Naive thymus-derived CD8-positive, alpha-beta T cell (primary cell): ENCODE measurements at regions not wholly inside any gene's neighbourhood (a gene's known extent, or its start where the extent isn't known, plus 50 kb on each side); places are given as distances from the start of the nearest gene placed in this dataset.

Source experiments
- ATAC-seq, 2 donors: fragments of 150-1000 bp; cut with Tn5 transposase in 1 of 2; sonication (Bioruptor Pico), chemical (Tn5 transposase) in 1 of 2; 1 replicate in 1 of 2; 2 replicates in 1 of 2; pipeline ENCODE4 v1.10.0; 2021; ENCODE audit warnings: mild to moderate bottlenecking in 2 of 2, moderate library complexity in 2 of 2
- POLR2A ChIA-PET: fragments of 350-600 bp; sonication (Branson Sonifier 250); formaldehyde crosslinking; loops from one replicate; lab custom pipeline; 2021; ENCODE audit warnings: antibody characterized with exemption; lab: Charles Lee
- DNase-seq, 10 donors: peaks; one replicate each; pipeline versions ENCODE4 v3.0.0 to v3.0.0-alpha.2; 2020 to 2022
- H3K27ac Mint-ChIP-seq, 10 donors: one replicate each; pipeline ENCODE4 v1.8.0; 2020 to 2022; ENCODE audit warnings: mild to moderate bottlenecking in 10 of 10, mixed read lengths in 10 of 10, moderate library complexity in 4 of 10, inconsistent platforms in 1 of 10
- H3K27me3 Mint-ChIP-seq, 5 donors: one replicate each; pipeline ENCODE4 v1.8.0; 2021 to 2022; ENCODE audit warnings: mixed read lengths in 5 of 5
- H3K36me3 Mint-ChIP-seq, 3 donors: one replicate each; pipeline ENCODE4 v1.8.0; 2020 to 2022; ENCODE audit warnings: mixed read lengths in 3 of 3, mild to moderate bottlenecking in 2 of 3, inconsistent platforms in 1 of 3
- H3K4me1 Mint-ChIP-seq, 4 donors: one replicate each; pipeline ENCODE4 v1.8.0; 2021 to 2022; ENCODE audit warnings: mixed read lengths in 4 of 4
- H3K4me3 Mint-ChIP-seq, 10 donors: one replicate each; pipeline ENCODE4 v1.8.0; 2020 to 2022; ENCODE audit warnings: mild to moderate bottlenecking in 10 of 10, mixed read lengths in 10 of 10, moderate library complexity in 6 of 10, inconsistent platforms in 1 of 10
- H3K9me3 Mint-ChIP-seq, 9 donors: one replicate each; pipeline ENCODE4 v1.8.0; 2020 to 2022; ENCODE audit warnings: mixed read lengths in 9 of 9, mild to moderate bottlenecking in 3 of 9, inconsistent platforms in 1 of 9, moderate library complexity in 1 of 9

DNA sequence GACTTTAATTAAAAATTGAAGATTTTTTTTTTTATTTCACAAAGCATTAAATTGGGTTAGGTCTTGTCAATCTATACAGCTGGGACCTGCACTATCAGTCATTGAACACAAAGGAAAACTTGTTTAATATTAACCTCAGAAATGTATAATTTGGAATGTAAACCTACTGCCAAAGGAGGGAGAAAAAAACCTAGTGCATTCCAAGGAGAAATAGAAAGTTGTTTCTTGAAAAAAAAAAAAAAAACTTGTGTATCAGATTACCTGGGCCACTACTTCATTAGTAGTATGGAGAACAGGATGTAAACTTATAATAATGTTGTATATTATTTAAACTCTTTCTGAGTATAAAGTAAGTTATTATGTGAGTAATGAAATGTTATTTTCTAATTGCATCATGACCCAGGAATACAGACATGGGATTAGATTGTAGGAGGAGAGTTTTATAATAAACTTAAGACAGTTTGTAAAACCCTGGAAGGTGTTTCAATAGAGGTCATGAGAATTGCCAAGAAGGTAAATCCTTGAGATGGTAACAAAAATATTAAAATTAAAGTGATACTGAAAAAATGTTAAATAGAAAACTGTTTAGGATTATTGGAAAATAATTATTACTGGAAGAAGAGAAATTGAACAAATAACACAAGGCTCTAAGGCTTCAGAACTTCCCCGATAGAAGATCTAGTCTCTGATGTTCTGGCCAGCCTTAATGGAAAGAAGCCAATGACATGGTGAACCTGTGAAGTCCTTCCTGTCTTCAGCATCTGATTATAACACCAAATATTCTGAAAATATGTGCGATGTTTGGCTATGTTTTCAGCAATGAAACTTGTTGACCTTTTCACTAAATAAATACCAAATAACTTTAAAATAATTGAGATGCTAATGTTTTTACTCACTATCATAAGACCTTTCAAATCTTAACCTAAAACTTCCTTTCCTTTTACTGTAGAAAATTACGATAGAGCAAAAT lies 412.8 kb upstream of the LYPLAL1 start:
- no peaks in the 10 kb centered on the region for H3K27me3 Mint-ChIP-seq
- H3K4me1 Mint-ChIP-seq, result no peaks in the 10 kb centered on the region
- no peaks in the 10 kb centered on the region for H3K36me3 Mint-ChIP-seq
- peaks cover 0 to 3% (median 0%) of the 10 kb centered on the region in 9 donors for H3K9me3 Mint-ChIP-seq
- no peak for DNase-seq
- H3K27ac Mint-ChIP-seq, result no peak overlapping the region
- H3K4me3 Mint-ChIP-seq, result no peak overlapping the region
- no peak for ATAC-seq
- POLR2A ChIA-PET, result no interaction called here

DNA sequence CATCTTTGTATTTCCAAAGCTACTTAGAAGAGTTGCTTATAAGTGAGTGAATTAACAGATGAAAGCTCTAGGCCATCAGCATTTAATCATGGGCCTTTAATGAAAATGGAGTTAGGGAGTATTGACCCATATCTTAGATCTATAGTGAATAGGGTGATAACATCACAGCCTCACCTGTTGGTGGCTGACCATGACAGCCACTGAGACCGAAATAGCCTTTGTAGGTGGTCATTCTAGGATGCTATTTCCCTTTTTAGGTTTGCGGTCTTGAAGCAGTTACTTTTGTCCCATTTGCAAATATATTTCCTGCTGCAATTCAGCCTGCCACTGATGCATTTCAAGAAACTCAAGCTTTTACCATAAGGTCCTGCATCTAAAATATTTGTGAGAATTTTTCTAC lies 410.1 kb upstream of the LYPLAL1 start:
- POLR2A ChIA-PET, result no interaction called here
- Mint-ChIP-seq H3K9me3 (peaks cover 0 to 3% (median 0%) of the 10 kb centered on the region in 9 donors), H3K36me3 (no peaks in the 10 kb centered on the region), H3K4me1 (no peaks in the 10 kb centered on the region), H3K4me3 (no peak overlapping the region), H3K27ac (no peak overlapping the region), H3K27me3 (peaks cover 0 to 8% (median 0%) of the 10 kb centered on the region in 5 donors)
- ATAC-seq (no peak), DNase-seq (no peak)

DNA sequence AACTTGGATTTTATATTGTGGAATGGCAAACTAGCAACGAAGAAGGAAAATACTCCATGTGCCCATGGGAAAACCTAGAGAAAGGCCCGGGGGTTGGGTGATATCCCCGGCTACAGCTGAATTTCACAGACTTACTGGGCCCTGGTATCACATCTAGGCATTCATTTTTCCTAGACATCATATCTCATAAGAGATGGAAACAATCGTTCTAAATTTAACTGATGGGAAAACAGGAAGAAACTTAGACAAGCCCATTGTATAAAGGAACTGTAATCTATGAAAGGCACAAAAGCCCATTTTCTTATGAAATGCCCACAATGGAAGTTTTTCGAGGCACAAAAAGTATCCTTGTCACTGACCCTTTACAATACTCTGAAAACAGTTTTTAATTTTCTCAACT lies 407.9 kb upstream of the LYPLAL1 start:
- H3K4me1 Mint-ChIP-seq, result no peaks in the 10 kb centered on the region
- H3K4me3 Mint-ChIP-seq, result no peak overlapping the region
- H3K27me3 Mint-ChIP-seq, result peaks cover 0 to 8% (median 0%) of the 10 kb centered on the region in 5 donors
- no peak for DNase-seq
- no peak overlapping the region for H3K27ac Mint-ChIP-seq
- POLR2A ChIA-PET, result no interaction called here
- no peaks in the 10 kb centered on the region for H3K36me3 Mint-ChIP-seq
- ATAC-seq, result no peak
- peaks cover 0 to 3% (median 0%) of the 10 kb centered on the region in 9 donors for H3K9me3 Mint-ChIP-seq

DNA sequence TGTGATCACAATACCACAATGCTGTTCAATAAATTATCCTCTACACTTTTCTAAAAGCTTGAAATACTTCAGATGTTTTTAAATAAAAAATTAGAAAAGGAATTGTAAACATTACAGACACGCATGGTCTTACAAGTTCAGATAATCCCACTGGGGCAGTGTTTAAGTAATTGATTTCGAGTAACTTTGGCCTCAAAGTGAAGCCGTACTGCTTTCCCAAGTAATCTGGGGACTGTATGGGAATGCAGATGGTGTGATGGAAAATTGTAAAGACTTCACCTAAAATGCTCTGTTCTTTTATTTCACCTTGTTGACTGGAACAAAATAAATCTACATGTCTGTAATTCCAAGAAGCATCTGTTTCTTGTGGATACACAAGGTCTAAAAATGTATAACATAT lies 401.7 kb upstream of the LYPLAL1 start:
- Mint-ChIP-seq H3K27ac (no peak overlapping the region), H3K9me3 (peaks cover 0 to 7% (median 0%) of the 10 kb centered on the region in 9 donors), H3K4me3 (no peak overlapping the region), H3K27me3 (peaks cover 0 to 5% (median 0%) of the 10 kb centered on the region in 5 donors), H3K4me1 (no peaks in the 10 kb centered on the region), H3K36me3 (no peaks in the 10 kb centered on the region)
- DNase-seq, result no peak
- POLR2A ChIA-PET, result no interaction called here
- no peak for ATAC-seq

DNA sequence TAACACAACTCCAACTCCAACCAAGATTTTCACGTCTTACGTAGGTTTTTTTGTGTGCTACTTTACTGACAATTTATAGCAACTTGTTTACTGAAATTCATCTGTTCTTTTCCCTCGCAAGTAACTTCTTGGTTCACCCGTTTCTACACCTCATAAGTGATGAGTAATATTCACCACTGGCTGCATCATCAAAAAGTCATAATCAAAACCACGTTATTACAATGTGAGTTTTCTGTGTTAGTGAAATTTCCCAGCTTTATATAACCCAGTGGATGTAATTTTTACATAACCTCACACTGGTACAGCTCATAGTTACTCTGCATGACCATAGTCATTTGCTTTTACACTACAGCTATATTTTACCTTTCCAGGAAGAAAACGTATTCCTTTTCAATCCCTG lies 401.1 kb upstream of the LYPLAL1 start:
- Mint-ChIP-seq H3K4me3 (no peak overlapping the region), H3K36me3 (no peaks in the 10 kb centered on the region), H3K27me3 (no peaks in the 10 kb centered on the region), H3K27ac (no peak overlapping the region), H3K4me1 (no peaks in the 10 kb centered on the region), H3K9me3 (peaks cover 0 to 9% (median 0%) of the 10 kb centered on the region in 9 donors)
- POLR2A ChIA-PET, result no interaction called here
- DNase-seq, result no peak
- ATAC-seq, result no peak

DNA sequence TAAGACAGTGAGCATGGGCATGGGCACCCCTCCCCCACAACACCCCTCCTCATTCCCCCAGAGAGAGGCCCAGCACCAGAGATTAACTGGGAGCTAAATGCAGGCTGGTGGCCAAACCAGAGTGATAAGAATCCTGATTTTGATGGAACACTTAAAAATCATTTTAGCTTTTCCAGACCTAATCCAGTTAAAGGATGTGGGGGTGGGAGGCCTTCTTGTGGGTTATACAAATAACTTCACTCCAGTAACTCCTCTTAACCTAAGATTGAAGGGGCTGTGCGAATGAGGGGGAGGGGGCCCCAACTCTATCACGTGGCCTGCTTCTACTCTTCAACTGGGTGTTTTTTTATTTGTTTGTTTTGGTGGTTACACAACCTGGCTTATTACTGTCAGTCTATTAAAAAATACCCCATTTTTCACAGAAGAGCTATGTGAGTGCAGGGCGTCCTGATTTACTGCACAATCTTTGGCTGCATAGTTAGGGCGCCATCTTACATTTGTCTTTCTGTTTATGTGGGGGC lies 398.1 kb upstream of the LYPLAL1 start:
- Mint-ChIP-seq H3K4me1 (no peaks in the 10 kb centered on the region), H3K27ac (no peak overlapping the region), H3K9me3 (peaks cover 0 to 11% (median 0%) of the 10 kb centered on the region in 9 donors), H3K27me3 (no peaks in the 10 kb centered on the region), H3K4me3 (no peak overlapping the region), H3K36me3 (no peaks in the 10 kb centered on the region)
- DNase-seq (no peak), ATAC-seq (no peak)
- POLR2A ChIA-PET, result no interaction called here

DNA sequence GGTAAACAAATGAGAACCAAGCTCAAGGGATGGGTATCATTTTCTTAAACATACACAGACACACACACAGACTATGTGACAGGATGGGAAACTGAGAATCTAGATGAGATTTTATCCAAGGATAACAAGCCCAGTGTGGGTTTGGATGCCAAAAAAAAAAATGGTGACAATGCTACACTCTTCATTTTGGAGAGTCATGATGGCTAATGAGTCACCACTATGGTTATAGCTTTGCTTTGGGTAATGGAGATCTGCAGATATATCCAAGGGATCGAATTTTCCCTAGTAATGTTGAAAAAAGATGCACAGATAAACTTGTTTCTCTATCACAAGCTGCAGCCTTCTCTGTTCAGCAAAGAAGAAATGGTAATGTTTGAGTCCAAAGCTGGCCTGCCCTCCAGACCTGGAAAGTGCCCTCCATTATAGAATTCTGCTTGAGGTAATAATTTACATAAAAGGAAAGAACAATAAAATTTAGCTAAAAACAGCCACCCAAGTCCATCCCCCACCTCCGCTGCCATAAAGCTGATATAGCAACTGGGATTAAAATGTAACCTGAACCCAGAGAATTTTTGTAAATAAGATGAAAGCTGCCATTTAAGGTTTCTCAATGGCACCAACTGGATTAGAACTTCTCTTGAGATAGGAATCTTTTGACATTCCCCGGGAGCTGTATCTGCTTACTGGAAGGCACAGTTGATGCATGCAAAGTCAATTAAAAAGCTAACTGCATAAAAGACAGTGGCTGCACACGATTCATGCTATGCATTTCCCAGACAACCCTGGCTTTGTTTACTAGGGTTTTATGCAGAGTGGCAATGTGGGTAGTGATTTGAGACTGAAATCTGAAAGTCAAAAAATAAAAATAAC lies 395.2 kb upstream of the LYPLAL1 start:
- Mint-ChIP-seq H3K27ac (no peak overlapping the region), H3K27me3 (peaks cover 0 to 1% (median 0%) of the 10 kb centered on the region in 5 donors), H3K4me1 (no peaks in the 10 kb centered on the region), H3K9me3 (peaks cover 0 to 7% (median 0%) of the 10 kb centered on the region in 9 donors), H3K4me3 (no peak overlapping the region), H3K36me3 (no peaks in the 10 kb centered on the region)
- POLR2A ChIA-PET, result no interaction called here
- DNase-seq (no peak), ATAC-seq (no peak)

DNA sequence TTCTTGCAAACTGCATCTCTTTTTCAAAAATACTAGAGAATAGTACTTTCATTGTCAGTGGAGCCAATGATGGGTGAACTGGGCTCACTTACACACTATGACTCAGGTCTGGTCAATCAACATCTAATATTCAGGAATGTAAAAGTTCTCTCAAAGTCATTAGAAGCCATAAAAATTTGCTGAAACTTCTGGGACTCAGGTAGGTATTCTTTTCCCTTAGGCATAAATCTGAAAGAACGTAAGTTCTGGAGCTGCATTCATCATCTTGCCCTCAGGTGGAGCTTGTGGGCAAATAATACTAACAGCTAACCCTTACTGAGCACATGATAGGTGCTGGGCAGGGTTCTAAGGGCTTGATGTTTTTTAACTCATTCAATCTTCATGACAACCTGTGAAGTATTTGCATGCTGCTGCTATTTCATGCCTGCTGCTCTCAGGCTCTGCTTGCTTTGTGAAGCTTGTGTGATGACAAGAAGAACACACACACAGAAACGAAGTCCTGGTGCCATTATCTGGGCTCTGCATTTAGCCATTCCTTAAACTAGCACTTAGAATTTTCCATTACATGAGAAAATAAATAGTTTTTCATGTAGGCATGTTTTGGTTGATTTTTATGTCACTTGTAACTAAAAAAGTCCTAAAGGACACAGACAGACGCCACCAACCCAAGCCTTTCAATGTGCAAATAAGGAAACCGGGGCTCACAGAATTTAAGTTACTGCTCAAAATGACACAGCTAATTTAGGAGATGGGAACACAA lies 394.2 kb upstream of the LYPLAL1 start:
- Mint-ChIP-seq H3K9me3 (peaks cover 0 to 7% (median 0%) of the 10 kb centered on the region in 9 donors), H3K4me1 (no peaks in the 10 kb centered on the region)

DNA sequence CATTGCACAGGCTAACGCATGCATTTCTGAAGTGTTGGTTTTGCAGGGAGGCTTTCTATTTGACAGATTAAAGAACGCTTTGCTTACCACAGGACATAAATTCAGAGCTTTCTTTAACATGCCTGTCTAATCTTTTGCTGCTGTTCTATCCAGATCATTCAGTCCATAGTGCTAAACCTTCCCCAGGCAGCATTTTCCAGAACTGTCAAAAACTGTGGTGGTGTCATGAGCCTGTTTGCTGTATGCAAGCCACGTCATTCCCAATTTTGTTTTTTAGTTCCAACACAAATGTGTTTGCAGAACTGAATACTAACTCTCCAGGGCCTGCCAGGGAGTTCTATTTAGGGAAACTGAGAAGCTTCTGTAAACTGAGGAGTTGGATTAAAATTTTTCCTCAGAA lies 390.5 kb upstream of the LYPLAL1 start:
- ATAC-seq, result no peak
- H3K4me1 Mint-ChIP-seq, result no peaks in the 10 kb centered on the region
- POLR2A ChIA-PET, result no interaction called here
- peaks cover 0 to 1% (median 0%) of the 10 kb centered on the region in 5 donors for H3K27me3 Mint-ChIP-seq
- no peak overlapping the region for H3K27ac Mint-ChIP-seq
- H3K36me3 Mint-ChIP-seq, result no peaks in the 10 kb centered on the region
- H3K9me3 Mint-ChIP-seq, result peaks cover 0 to 2% (median 0%) of the 10 kb centered on the region in 9 donors
- H3K4me3 Mint-ChIP-seq, result no peak overlapping the region
- no peak for DNase-seq

More for the DNA sequence above, 394.2 kb upstream of the LYPLAL1 start:
- POLR2A ChIA-PET, result no interaction called here
- peaks cover 0 to 1% (median 0%) of the 10 kb centered on the region in 5 donors for H3K27me3 Mint-ChIP-seq
- H3K4me3 Mint-ChIP-seq, result no peak overlapping the region
- H3K27ac Mint-ChIP-seq, result no peak overlapping the region
- H3K36me3 Mint-ChIP-seq, result no peaks in the 10 kb centered on the region
- DNase-seq, result no peak
- no peak for ATAC-seq

DNA sequence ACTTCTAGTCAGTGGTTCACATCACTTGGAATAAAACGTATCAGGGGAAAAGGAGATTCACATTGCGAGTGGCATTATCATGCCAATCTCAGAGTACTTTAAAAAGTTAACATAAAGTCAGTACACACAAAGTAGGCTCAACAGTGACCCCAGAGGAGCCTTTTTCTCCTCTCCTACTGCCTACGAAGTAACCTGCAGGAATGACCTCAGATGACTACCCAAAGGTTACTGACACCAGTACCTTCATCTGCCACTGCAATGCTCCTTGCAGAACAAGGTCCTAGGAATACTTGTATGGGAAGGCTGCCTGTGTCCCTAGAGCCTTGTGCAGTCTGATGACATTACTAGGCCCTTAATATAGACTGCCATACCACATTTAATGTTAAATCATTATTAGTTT lies 389.8 kb upstream of the LYPLAL1 start:
- Mint-ChIP-seq H3K36me3 (no peaks in the 10 kb centered on the region), H3K9me3 (peaks cover 0 to 2% (median 0%) of the 10 kb centered on the region in 9 donors), H3K27me3 (peaks cover 0 to 1% (median 0%) of the 10 kb centered on the region in 5 donors), H3K4me1 (no peaks in the 10 kb centered on the region), H3K27ac (no peak overlapping the region), H3K4me3 (no peak overlapping the region)
- DNase-seq (no peak), ATAC-seq (no peak)
- POLR2A ChIA-PET, result no interaction called here

DNA sequence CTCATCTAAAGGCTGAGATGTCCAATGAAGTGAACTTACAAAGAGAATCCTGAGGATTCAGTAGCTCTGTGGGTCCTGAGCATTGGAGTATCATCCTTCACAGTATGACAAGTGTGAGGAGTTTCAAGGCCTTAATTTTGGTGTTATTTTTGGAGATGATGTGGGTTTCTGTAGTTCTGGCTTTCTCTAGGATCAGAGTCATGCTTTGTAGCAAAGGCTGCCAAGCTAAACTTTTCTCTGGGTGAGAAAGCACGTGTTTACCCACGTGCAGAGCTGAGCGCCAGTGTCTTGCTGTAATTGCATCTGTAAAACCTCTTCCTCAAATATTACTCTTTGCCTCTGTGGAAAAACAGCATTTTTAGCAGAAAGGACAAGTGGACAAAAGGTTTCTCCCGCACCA lies 387.8 kb upstream of the LYPLAL1 start:
- Mint-ChIP-seq H3K4me3 (no peak overlapping the region), H3K4me1 (no peaks in the 10 kb centered on the region), H3K9me3 (peaks cover 0 to 6% (median 0%) of the 10 kb centered on the region in 9 donors), H3K27me3 (peaks cover 0 to 1% (median 0%) of the 10 kb centered on the region in 5 donors), H3K36me3 (no peaks in the 10 kb centered on the region), H3K27ac (no peak overlapping the region)
- ATAC-seq (no peak), DNase-seq (no peak)
- POLR2A ChIA-PET, result no interaction called here

DNA sequence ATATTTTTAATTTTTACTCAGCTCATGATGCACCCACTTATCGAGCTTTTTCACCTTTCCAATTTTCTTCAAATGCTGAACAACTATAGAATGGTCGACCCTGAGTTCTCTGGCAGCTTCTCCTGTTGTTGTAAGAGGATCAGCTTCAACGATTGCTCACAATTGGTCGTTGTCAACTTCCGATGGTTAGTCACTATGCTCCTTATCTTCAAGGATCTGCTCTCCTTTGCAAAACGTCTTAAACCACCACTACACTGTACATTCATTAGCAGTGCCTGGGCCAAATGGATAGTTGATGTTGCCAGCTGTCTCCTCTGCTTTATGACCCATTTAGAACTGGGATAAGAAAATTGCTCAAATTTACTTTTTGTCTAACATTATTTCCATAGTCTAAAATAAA lies 385.9 kb upstream of the LYPLAL1 start:
- Mint-ChIP-seq H3K36me3 (no peaks in the 10 kb centered on the region), H3K27ac (no peak overlapping the region), H3K4me3 (no peak overlapping the region), H3K4me1 (no peaks in the 10 kb centered on the region), H3K9me3 (peaks cover 0 to 6% (median 2%) of the 10 kb centered on the region in 9 donors), H3K27me3 (no peaks in the 10 kb centered on the region)
- DNase-seq (no peak), ATAC-seq (no peak)
- POLR2A ChIA-PET, result no interaction called here
